ENCODE measurements at regions not wholly inside any gene's neighbourhood (a gene's known extent, or its start where the extent isn't known, plus 50 kb on each side); places are given as distances from the start of the nearest gene placed in this dataset.

DNA sequence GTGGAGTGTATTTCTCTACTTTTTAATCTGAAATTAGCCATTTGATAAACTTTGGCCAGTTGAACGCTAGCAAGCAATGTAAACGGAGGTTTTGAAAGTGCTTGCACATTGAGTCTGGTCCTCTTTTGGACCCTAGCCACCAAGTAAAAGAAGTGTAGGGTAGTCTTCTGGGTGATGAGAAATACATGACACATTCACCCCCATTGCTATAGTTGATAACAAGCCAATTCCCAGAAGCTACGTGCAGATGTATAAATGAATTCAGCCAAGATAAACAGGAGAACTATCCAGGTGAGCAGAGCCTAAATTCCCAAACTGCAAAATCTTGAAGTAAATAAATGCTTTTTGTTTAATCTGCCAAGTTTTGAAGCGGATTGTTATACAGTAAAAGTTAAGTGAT, 965.4 kb upstream of the GRIA3 start:
- Histone ChIP-seq H3K27ac (ENCODE audit: low read length) (no peak overlapping the region), H3K9me3 (replicated peaks; ENCODE audit: insufficient read depth, low read length) (no peaks in the 10 kb centered on the region), H3F3A (ENCODE audit: insufficient read depth, low read length) (no peaks in the 10 kb centered on the region), H3K9ac (ENCODE audit: low read length) (no peak overlapping the region), H3K36me3 (replicated peaks; ENCODE audit: insufficient read depth, low read length) (no peaks in the 10 kb centered on the region), H3K9me2 (replicated peaks; ENCODE audit: insufficient read depth, low read length) (no peaks in the 10 kb centered on the region), H2AFZ (ENCODE audit: low read length) (no peak overlapping the region), H3K27me3 (replicated peaks; ENCODE audit: insufficient read depth, low read length) (no peaks in the 10 kb centered on the region), H4K20me1 (ENCODE audit: insufficient read depth, low read length) (no peaks in the 10 kb centered on the region), H3K79me2 (ENCODE audit: low read length) (no peaks in the 10 kb centered on the region), H3K4me3 (ENCODE audit: low read length) (no peak overlapping the region), H3K4me2 (ENCODE audit: low read depth, low read length) (no peak overlapping the region), H3K4me1 (ENCODE audit: low read length) (no peaks in the 10 kb centered on the region)
- no peak for TF ChIP-seq EZH2phosphoT487 (IDR thresholded peaks at IDR 0.05; ENCODE audit: low read length)
- TF ChIP-seq, protein P1, sequence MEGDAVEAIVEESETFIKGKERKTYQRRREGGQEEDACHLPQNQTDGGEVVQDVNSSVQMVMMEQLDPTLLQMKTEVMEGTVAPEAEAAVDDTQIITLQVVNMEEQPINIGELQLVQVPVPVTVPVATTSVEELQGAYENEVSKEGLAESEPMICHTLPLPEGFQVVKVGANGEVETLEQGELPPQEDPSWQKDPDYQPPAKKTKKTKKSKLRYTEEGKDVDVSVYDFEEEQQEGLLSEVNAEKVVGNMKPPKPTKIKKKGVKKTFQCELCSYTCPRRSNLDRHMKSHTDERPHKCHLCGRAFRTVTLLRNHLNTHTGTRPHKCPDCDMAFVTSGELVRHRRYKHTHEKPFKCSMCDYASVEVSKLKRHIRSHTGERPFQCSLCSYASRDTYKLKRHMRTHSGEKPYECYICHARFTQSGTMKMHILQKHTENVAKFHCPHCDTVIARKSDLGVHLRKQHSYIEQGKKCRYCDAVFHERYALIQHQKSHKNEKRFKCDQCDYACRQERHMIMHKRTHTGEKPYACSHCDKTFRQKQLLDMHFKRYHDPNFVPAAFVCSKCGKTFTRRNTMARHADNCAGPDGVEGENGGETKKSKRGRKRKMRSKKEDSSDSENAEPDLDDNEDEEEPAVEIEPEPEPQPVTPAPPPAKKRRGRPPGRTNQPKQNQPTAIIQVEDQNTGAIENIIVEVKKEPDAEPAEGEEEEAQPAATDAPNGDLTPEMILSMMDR (IDR thresholded peaks at IDR 0.05; ENCODE audit: low read length): no peak
- DNase-seq: no peak

GRCh38 chrX:122219226-122219625, 964.9 kb upstream of the GRIA3 start:
- H3K4me1 ChIP-seq (ENCODE audit: low read length): no peaks in the 10 kb centered on the region
- no peaks in the 10 kb centered on the region for H3F3A ChIP-seq (ENCODE audit: insufficient read depth, low read length)

DNA sequence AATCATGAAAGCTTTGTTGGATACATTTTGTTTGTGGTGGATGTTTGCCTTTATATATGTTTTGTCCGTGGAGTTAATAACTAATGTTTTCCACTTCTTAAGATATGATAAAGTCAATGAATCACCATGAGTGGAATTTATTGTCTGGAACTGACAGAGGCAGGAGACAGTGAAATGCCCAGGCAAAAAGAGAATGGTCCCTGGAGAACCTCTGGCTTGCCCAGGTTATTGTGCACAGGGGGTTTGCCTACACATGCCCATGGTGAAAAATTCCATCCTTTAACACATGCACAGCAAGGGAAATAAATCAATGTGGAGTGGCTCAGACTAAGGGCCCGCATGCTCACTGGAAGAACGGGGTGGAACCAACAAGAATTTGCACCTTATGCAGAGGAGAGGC, 964.3 kb upstream of the GRIA3 start:
- Histone ChIP-seq H3F3A (ENCODE audit: insufficient read depth, low read length) (no peaks in the 10 kb centered on the region), H4K20me1 (ENCODE audit: insufficient read depth, low read length) (no peaks in the 10 kb centered on the region), H3K4me1 (ENCODE audit: low read length) (no peaks in the 10 kb centered on the region), H3K9ac (ENCODE audit: low read length) (no peak overlapping the region), H3K4me2 (ENCODE audit: low read depth, low read length) (no peak overlapping the region), H3K27ac (ENCODE audit: low read length) (no peak overlapping the region), H3K27me3 (replicated peaks; ENCODE audit: insufficient read depth, low read length) (no peaks in the 10 kb centered on the region), H3K4me3 (ENCODE audit: low read length) (no peak overlapping the region), H2AFZ (ENCODE audit: low read length) (no peak overlapping the region), H3K9me3 (replicated peaks; ENCODE audit: insufficient read depth, low read length) (no peaks in the 10 kb centered on the region), H3K79me2 (ENCODE audit: low read length) (no peaks in the 10 kb centered on the region), H3K36me3 (replicated peaks; ENCODE audit: insufficient read depth, low read length) (no peaks in the 10 kb centered on the region), H3K9me2 (replicated peaks; ENCODE audit: insufficient read depth, low read length) (no peaks in the 10 kb centered on the region)
- TF ChIP-seq EZH2 (optimal IDR thresholded peaks at IDR 0.05; ENCODE audit: low read depth, low read length) (no peak), EZH2phosphoT487 (IDR thresholded peaks at IDR 0.05; ENCODE audit: low read length) (no peak)
- TF ChIP-seq, protein P1 (IDR thresholded peaks at IDR 0.05; ENCODE audit: low read length): no peak
- DNase-seq: no peak

More at GRCh38 chrX:122219226-122219625, 964.9 kb upstream of the GRIA3 start:
- no peaks in the 10 kb centered on the region for H4K20me1 ChIP-seq (ENCODE audit: insufficient read depth, low read length)
- H3K79me2 ChIP-seq (ENCODE audit: low read length): no peaks in the 10 kb centered on the region
- no peak overlapping the region for H3K4me3 ChIP-seq (ENCODE audit: low read length)
- H3K9me2 ChIP-seq (replicated peaks; ENCODE audit: insufficient read depth, low read length): no peaks in the 10 kb centered on the region
- H3K27me3 ChIP-seq (replicated peaks; ENCODE audit: insufficient read depth, low read length): no peaks in the 10 kb centered on the region
- no peak overlapping the region for H3K9ac ChIP-seq (ENCODE audit: low read length)
- no peaks in the 10 kb centered on the region for H3K36me3 ChIP-seq (replicated peaks; ENCODE audit: insufficient read depth, low read length)
- DNase-seq: no peak
- no peak overlapping the region for H2AFZ ChIP-seq (ENCODE audit: low read length)
- no peak overlapping the region for H3K27ac ChIP-seq (ENCODE audit: low read length)
- TF ChIP-seq EZH2phosphoT487 (IDR thresholded peaks at IDR 0.05; ENCODE audit: low read length) (no peak), EZH2 (optimal IDR thresholded peaks at IDR 0.05; ENCODE audit: low read depth, low read length) (no peak)
- TF ChIP-seq, protein P1 (IDR thresholded peaks at IDR 0.05; ENCODE audit: low read length): no peak
- H3K9me3 ChIP-seq (replicated peaks; ENCODE audit: insufficient read depth, low read length): no peaks in the 10 kb centered on the region
- no peak overlapping the region for H3K4me2 ChIP-seq (ENCODE audit: low read depth, low read length)
